ENCODE measurements at regions not wholly inside any gene's neighbourhood (a gene's known extent, or its start where the extent isn't known, plus 50 kb on each side); places are given as distances from the start of the nearest gene placed in this dataset.
"Not testable (repeated sequence)": the region's sequence is repeated elsewhere in the genome, so short reads cannot be mapped to it uniquely, and the experiment has no call there.

- DNase-seq = no peak
Measured at GRCh38 chr14:22184157-22184829, 404.7 kb downstream of the DAD1 start.

- DNase-seq = no peak
Measured at GRCh38 chr14:22180045-22180444, 409.0 kb downstream of the DAD1 start.

- no peak for DNase-seq
Measured at GRCh38 chr14:22179190-22179589, 409.8 kb downstream of the DAD1 start.

DNA sequence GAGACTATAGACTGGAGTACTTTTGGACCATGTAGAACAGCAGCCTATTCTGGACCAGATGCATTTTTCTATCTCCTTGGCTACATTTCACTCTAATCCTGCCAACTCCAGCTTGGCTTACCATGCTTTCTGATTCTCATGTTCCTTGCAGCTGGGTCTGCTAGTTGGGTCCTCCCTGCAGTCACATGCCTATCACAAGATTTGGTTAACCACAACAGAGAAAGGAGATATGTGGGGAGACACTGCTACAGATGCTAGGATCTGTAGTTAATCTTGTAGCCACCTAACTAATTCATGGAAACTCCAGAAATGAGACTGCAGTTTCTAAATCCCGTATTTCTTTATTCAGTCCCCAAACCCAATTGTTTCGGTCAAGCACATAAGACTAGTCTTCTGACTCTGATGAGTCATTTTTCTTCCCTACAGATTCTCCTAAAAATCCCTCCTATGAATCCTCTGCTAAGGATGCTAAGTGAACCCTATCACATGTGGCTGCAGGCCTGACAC lies 410.6 kb downstream of the DAD1 start:
- no peak for DNase-seq

- no peak for DNase-seq
Measured at GRCh38 chr14:22177870-22178269, 411.2 kb downstream of the DAD1 start.

DNA sequence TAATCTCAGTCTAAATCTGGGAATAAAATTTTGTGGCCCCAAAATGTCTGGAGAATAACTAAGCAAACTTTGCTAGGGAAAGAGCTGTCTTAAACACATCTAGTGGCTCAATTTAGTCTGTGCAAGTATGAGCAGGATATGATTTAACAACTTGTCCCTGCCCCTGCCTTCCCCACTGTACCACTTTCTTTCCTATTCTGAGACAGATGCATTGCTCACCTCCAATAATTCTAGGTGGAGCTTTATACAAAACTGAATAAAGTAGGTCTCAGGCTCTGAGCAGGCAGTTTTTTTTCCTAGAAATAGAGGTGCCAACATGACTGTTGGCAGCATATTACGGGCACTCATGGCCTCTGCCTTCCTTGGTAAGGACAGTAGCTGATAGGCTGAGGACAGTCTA lies 412.1 kb downstream of the DAD1 start:
- DNase-seq = no peak

GRCh38 chr14:22175278-22175558 lies 413.8 kb downstream of the DAD1 start:
- not testable (repeated sequence) for DNase-seq

DNA sequence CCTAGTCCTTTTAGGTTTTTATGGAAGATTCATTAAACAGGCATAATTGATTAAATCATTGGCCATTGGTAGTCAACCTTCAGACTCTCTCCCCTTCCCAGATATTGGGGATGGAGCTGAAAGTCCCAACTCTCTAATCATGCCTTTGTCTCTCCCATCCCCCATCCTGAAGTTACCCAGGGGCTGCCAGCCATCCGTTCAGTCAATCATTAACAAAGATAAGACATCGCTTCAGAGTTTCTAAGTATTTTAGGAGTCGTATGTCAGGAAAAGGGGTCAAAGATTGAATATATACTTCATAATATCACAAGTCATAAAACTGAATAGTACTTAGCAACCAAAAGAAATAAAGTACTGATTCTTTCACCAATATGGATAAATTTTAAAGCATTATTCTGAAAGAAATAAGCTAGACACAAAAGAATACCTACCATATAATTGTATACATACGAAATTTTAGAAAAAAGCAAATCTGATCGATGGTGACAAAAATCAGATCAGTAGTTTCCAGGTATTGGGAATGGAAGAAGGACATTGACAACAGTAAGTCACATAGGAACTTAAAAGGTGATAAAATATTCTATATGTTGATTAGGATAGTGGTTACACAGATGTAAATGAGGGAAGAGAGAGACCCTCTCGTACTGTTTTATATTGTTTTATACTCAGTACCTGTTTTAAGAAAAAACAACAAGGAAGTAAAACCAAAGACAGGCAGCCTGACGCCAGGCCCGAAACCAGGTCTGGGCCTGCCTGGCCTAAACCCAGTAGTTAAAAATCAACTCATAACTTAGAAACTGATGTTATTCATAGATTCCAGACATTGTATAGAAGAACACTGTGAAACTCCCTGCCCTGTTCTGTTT lies 414.4 kb downstream of the DAD1 start:
- DNase-seq = no peak

DNA sequence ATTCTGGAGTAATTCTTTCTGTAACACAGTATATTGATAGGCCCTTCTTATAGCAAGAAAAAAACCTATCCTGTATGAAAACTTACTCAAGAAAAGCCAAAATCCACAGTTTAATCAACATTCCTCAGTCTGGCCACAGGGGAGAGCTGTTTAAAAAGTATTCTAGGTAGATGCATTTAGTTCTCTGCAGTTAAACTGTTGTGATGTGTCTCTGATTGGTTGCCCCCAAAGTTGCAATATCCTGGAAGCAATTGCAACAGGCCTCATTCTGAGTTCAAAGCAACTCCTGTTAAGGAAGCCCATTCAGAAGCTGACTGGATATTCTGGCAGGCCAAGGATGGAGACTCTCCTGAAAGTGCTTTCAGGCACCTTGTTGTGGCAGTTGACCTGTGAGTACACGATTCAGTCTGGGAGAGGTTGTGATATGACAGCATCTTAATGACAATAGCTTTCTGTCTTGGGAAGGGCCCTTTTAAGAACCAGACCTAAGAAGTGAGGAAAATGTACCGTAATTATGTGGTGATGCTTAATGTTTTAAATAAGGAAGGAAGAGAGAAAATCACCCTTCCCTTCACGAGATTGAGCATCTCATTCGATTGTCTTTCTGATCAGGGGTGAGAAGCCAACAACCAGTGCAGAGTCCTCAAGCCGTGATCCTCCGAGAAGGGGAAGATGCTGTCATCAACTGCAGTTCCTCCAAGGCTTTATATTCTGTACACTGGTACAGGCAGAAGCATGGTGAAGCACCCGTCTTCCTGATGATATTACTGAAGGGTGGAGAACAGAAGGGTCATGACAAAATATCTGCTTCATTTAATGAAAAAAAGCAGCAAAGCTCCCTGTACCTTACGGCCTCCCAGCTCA lies 420.7 kb downstream of the DAD1 start:
- DNase-seq = no peak

DNA sequence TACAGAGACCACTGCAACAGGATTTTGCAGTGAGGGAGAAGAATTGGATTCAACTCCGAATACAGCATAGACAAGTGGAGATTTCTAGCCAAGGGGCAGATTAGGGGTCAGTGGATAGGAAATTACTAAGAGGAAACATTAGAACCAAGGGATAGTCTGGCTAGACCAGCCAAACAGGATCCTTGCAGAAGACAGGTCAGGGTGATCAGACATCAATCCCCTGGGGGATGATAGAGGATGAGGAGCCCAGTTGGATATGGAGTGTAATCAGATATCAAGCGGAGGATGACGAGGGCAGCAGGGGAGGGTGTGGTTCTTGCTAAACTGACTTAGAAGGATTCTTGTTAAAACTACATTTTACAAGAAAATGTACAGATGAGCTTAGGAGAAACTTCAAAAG lies 424.4 kb downstream of the DAD1 start:
- DNase-seq = no peak

GRCh38 chr14:22163051-22163450 lies 426.0 kb downstream of the DAD1 start:
- no peak for DNase-seq

- no peak for DNase-seq
Measured at GRCh38 chr14:22159957-22160356, 429.1 kb downstream of the DAD1 start.

DNA sequence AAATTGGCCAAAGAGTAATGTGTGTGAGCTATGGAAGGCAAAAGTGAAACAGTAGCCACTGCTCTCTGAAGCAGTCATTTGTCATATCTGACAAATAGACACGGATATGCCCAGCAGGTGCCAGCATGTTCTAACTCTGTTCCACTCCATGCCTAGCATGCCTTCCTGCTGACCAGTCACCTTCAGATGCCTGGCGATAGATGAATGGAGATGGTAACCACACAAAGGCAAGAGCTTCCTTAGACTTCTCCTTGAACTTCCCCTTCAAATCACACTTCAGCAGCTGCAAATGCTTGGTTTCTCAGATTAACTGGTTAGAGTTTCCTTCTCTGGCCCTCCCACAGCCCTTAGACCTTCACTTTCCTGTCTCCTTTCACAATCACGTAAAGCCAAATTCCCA lies 429.9 kb downstream of the DAD1 start:
- DNase-seq = no peak

DNA sequence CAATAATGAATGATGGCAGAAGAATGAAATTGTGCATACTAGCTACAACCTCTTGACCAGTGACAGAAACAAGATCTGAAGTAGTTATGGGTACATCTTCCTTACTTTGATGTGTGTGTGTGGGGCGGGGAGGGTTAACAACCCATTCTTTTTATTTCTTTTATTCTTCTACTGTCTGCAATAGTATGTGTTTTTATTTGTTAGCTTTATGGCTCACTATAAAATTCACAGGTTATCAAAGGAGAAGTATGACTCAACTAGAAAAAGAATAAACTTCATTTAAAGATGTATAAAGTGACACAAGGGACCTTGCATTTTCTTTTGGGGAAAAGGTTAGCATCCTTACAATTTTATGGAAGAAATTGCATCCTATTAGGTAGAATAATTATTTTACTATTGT lies 430.5 kb downstream of the DAD1 start:
- no peak for DNase-seq

- DNase-seq = no peak
Measured at GRCh38 chr14:22155571-22155970, 433.5 kb downstream of the DAD1 start.

DNA sequence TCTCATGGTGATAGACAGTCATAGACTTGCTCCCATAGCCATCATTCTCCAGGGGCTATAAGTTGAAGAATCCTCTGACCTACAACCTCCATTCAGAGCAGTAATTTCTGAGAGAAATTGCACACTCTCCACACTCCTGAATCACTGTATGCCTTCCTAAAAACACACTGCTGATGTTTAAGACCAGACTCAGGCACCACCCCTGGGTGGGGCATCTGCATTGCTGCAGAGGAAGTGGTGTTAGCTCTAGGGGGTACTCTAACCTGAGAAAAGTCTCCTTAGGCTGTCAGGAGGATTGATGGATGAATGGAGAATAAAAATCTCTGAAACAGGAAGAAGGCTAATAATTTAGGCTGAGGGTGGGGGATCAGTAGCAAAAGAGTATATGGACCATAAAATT lies 436.1 kb downstream of the DAD1 start:
- DNase-seq = no peak

DNA sequence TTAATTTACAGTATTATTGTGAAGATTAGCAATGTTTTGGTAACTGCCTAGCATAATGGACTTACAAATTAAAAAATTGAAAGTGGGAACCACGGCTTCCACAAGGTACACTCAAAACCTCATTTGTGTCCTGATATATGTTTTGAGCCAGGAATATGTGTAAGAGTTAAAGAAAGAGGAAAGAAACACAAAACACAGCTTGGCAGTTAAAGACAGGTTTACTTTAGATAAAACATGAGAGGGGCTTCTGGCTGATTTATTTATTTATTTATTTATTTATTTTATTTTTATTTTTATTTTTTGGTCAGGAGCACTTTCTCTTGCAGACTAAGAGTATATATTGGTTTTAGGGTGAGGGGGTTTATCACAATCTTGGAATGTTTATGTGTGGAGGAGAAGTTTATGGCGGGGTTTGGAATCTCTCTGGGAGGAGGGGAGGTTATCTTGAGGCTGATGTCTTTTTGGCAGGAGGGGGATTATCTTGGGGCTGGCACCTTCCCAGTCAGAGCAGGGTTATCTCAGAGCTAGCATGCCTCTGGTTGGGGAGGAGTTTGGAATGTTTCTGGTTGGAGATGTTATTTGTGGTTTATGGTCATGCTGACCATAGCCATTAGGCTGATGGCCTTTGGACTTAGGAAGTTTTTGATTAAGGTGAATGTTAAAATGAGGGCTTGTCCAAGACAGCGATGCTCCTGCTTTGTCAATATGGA lies 436.7 kb downstream of the DAD1 start:
- DNase-seq = no peak

GRCh38 chr14:22151121-22151520 lies 437.9 kb downstream of the DAD1 start:
- no peak for DNase-seq

DNA sequence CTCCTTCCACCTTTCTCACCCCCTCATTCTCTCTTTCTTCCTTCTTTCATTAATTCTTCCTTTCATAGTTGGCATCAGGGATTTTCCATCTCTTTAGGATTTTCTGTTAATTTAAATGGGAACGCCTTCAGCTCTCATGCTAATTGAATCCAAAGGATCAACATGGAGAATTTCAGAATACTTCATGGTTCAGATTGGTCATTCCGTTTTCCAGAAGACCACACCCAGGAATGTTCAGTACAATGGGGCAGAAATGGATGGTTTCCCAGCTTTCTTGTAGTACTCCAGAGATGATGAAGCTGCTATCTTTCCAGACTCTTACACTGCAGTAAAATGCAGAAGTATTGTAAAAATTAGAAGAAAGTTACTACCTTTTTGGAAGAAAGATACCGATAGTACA lies 440.0 kb downstream of the DAD1 start:
- DNase-seq = no peak

DNA sequence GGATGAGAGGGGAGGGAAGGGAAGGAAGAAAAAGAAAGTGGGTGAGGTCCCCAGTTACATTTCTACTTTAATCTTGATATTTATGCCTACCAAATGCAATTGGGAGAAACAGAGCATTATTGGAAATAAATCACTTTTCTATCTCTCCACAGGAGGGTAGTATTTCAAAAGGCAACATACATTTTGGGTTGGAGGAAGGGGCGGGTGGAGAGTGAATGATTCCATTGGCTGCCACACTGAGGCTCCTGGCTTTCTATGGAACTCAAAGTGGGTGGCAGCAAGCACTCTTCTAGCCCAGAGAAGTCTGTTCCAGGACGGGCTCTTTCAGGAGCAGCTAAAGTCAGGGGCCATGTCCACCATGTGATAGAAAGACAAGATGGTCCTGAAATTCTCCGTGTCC lies 441.3 kb downstream of the DAD1 start:
- no peak for DNase-seq

GRCh38 chr14:22143363-22143762 lies 445.7 kb downstream of the DAD1 start:
- DNase-seq = no peak

- no peak for DNase-seq
Measured at GRCh38 chr14:22140633-22141032, 448.4 kb downstream of the DAD1 start.
